Endothelial cell of umbilical vein (primary cell): ENCODE measurements at regions not wholly inside any gene's neighbourhood (a gene's known extent, or its start where the extent isn't known, plus 50 kb on each side); places are given as distances from the start of the nearest gene placed in this dataset.
"Not testable (repeated sequence)": the region's sequence is repeated elsewhere in the genome, so short reads cannot be mapped to it uniquely, and the experiment has no call there.

Experiments used
- BruUV-seq: library from RNA; stranded (reverse); fragments of 400-500 nt; replicated peaks from 2 replicates; lab custom pipeline; 2021; lab: Mats Ljungman, UMichigan
- CTCF ChIA-PET: fragments of 300-600, 350-600 bp; sonication (Branson Sonifier 250); formaldehyde crosslinking; loops from one replicate; lab custom pipeline; 2021; ENCODE audit warnings: antibody characterized with exemption, inconsistent platforms; lab: Charles Lee
- POLR2A ChIA-PET: fragments of 300-600, 350-600 bp; sonication (Branson Sonifier 250); formaldehyde crosslinking; loops from one replicate; lab custom pipeline; 2021; ENCODE audit warnings: antibody characterized with exemption, inconsistent platforms; lab: Charles Lee
- DNase-seq: peaks from one replicate; pipeline ENCODE4 v3.0.0-alpha.2; 2011; ENCODE audit warnings: low read depth, low spot score
- FAIRE-seq: peaks from 2 replicates; lab custom pipeline; 2011; peaks lifted over from hg19 to GRCh38; lab: Jason Lieb, UNC
- H2AFZ ChIP-seq: 2 replicates; pipeline ENCODE4 v1.6.0; 2012; ENCODE audit warnings: low read depth, low read length, control low read depth, inconsistent platforms
- H3K27ac ChIP-seq: 2 replicates; pipeline ENCODE4 v1.5.1; 2011; ENCODE audit warnings: low read depth, mild to moderate bottlenecking, control low read depth, low read length, moderate library complexity; ENCODE audit not compliant: insufficient read depth
- H3K27me3 ChIP-seq, 2 experiments: 2 replicates each; pipeline versions ENCODE4 v1.6.0 to v1.6.1; 2011; ENCODE audit warnings: low read length in 2 of 2, mixed read lengths in 1 of 2; ENCODE audit not compliant: control insufficient read depth in 2 of 2, insufficient read depth in 2 of 2
- H3K36me3 ChIP-seq, 2 experiments: 2 replicates in 1 of 2; 3 replicates in 1 of 2; pipeline ENCODE4 v1.5.1; 2011; ENCODE audit warnings: low read length in 2 of 2, mild to moderate bottlenecking in 1 of 2, moderate library complexity in 1 of 2; ENCODE audit not compliant: control insufficient read depth in 2 of 2, insufficient read depth in 2 of 2; ENCODE audit errors: extremely low read depth in 1 of 2
- H3K4me1 ChIP-seq: 3 replicates; pipeline ENCODE4 v1.5.1; 2011; ENCODE audit warnings: mild to moderate bottlenecking, low read length; ENCODE audit not compliant: control insufficient read depth, insufficient read depth; ENCODE audit errors: extremely low read depth
- H3K4me2 ChIP-seq: 2 replicates; pipeline ENCODE4 v1.6.1; 2011; ENCODE audit warnings: low read length, control low read depth, mixed read lengths; ENCODE audit not compliant: insufficient read depth
- H3K4me3 ChIP-seq, 3 experiments: fragments of 200-600 bp in 1 of 3; sonication (generic), shearing (Covaris generic) in 1 of 3; replicated peaks in 1 of 3; 2 replicates each; pipeline ENCODE4 v1.5.1; 2011 to 2016; ENCODE audit warnings: control low read depth in 3 of 3, low read length in 3 of 3, mild to moderate bottlenecking in 2 of 3, inconsistent platforms in 1 of 3, low read depth in 1 of 3, moderate library complexity in 1 of 3; ENCODE audit not compliant: insufficient read depth in 1 of 3
- H3K79me2 ChIP-seq: 2 replicates; pipeline ENCODE4 v1.6.0; 2012; ENCODE audit warnings: low read length, inconsistent platforms; ENCODE audit not compliant: control insufficient read depth, insufficient read depth
- H3K9ac ChIP-seq: replicated peaks from 2 replicates; pipeline ENCODE3; 2011; ENCODE audit warnings: low read length, control low read depth; ENCODE audit not compliant: insufficient read depth; ENCODE audit errors: extremely low read depth
- H3K9me1 ChIP-seq: replicated peaks from 3 replicates; pipeline ENCODE4 v1.6.0; 2011; ENCODE audit warnings: mild to moderate bottlenecking, low read length; ENCODE audit not compliant: control insufficient read depth, insufficient read depth; ENCODE audit errors: extremely low read depth
- H3K9me3 ChIP-seq: replicated peaks from 2 replicates; pipeline ENCODE4 v1.5.1; 2012; ENCODE audit warnings: low read length, inconsistent platforms; ENCODE audit not compliant: control insufficient read depth, insufficient read depth
- H4K20me1 ChIP-seq: replicated peaks from 2 replicates; pipeline ENCODE3; 2011; ENCODE audit warnings: mild to moderate bottlenecking, low read length; ENCODE audit not compliant: control insufficient read depth, insufficient read depth; ENCODE audit errors: extremely low read depth
- CTCF ChIP-seq, 2 donors: IDR thresholded peaks; 1 replicate in 1 of 2; 2 replicates in 1 of 2; pipeline ENCODE4 v1.5.1; 2011; ENCODE audit warnings: low read length in 2 of 2, mild to moderate bottlenecking in 2 of 2, moderate library complexity in 2 of 2, control low read depth in 1 of 2, inconsistent platforms in 1 of 2, low read depth in 1 of 2; ENCODE audit not compliant: insufficient read depth in 1 of 2; ENCODE audit errors: extremely low read depth in 1 of 2
- EZH2 ChIP-seq: IDR thresholded peaks from 2 replicates; pipeline ENCODE4 v1.6.1; 2012; ENCODE audit warnings: borderline replicate concordance, low read depth, mild to moderate bottlenecking, moderate library complexity, low read length, inconsistent platforms; ENCODE audit not compliant: severe bottlenecking
- FOS ChIP-seq: IDR thresholded peaks from 2 replicates; pipeline ENCODE4 v1.6.1; 2011; ENCODE audit warnings: mild to moderate bottlenecking, low read length, moderate library complexity, borderline replicate concordance; ENCODE audit not compliant: insufficient read depth
- GATA2 ChIP-seq: IDR thresholded peaks from 2 replicates; pipeline ENCODE4 v1.7.0; 2011; ENCODE audit warnings: low read depth, mild to moderate bottlenecking, moderate library complexity, mixed read lengths, low read length; ENCODE audit not compliant: insufficient read length, insufficient read depth
- JUN ChIP-seq: IDR thresholded peaks from 2 replicates; pipeline ENCODE4 v1.6.1; 2011; ENCODE audit warnings: borderline replicate concordance, low read depth; ENCODE audit not compliant: insufficient read length, insufficient read depth
- MYC ChIP-seq: IDR thresholded peaks from one replicate; pipeline ENCODE4 v1.6.1; 2011; ENCODE audit warnings: mild to moderate bottlenecking, low read depth, low read length
- POLR2A ChIP-seq: IDR thresholded peaks from 2 replicates; pipeline ENCODE4 v1.6.1; 2012; ENCODE audit warnings: low read depth, mild to moderate bottlenecking, control low read depth, low read length
- POLR2AphosphoS5 ChIP-seq: IDR thresholded peaks from 2 replicates; pipeline ENCODE4 v1.6.1; 2012; ENCODE audit warnings: low read depth, mild to moderate bottlenecking, control low read depth, low read length, moderate library complexity; ENCODE audit not compliant: insufficient read depth
- dilution Hi-C: fragments of 300-500 bp; cut with MboI; formaldehyde crosslinking; loops from one replicate; pipeline ENCODE4 v1.15.0; 2019; ENCODE audit warnings: low sequenced_read_pairs; ENCODE audit not compliant: extremely low pct_ligation_motif_present
- intact Hi-C: fragments of 100-400 bp; cut with micrococcal nuclease; formaldehyde crosslinking; loops from one replicate; pipeline ENCODE4 v1.10.0; 2022
- TF ChIP-seq, protein P1 (sequence below): IDR thresholded peaks from 2 replicates; pipeline ENCODE4 v1.6.1; 2011; ENCODE audit not compliant: insufficient read depth, insufficient read length

GRCh38 chr6:28638787-28639430 is 113.2 kb downstream of the GPX5 start:
- Histone ChIP-seq H3K9me3 (no peaks in the 10 kb centered on the region), H3K4me3 (no peak overlapping the region), H2AFZ (no peak overlapping the region), H3K9me1 (no peaks in the 10 kb centered on the region), H3K36me3 (no peaks in the 10 kb centered on the region), H3K27ac (no peak overlapping the region), H4K20me1 (no peaks in the 10 kb centered on the region), H3K79me2 (no peaks in the 10 kb centered on the region), H3K9ac (no peak overlapping the region), H3K27me3 (peaks cover 27 to 35% of the 10 kb centered on the region in 2 experiments), H3K4me1 (no peaks in the 10 kb centered on the region), H3K4me2 (no peak overlapping the region)
- ChIA-PET CTCF (no interaction called here), POLR2A (no interaction called here)
- intact Hi-C loops, result no loop called here
- no TSS peak for BruUV-seq
- TF ChIP-seq, protein P1, sequence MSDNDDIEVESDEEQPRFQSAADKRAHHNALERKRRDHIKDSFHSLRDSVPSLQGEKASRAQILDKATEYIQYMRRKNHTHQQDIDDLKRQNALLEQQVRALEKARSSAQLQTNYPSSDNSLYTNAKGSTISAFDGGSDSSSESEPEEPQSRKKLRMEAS, result no peak
- TF ChIP-seq CTCF (IDR thresholded peaks at IDR 0.05; ENCODE audit: extremely low read depth in 1 of 2, insufficient read depth in 1 of 2, low read depth in 1 of 2, low read length in 2 of 2) (no peak), JUN (no peak), GATA2 (no peak), MYC (no peak), POLR2AphosphoS5 (no peak), FOS (no peak), POLR2A (no peak), EZH2 (no peak)
- DNase-seq (no peak), FAIRE-seq (no peak)
- dilution Hi-C loops, result no loop called here

- FAIRE-seq, dilution Hi-C loops, POLR2A ChIA-PET, H3K27ac ChIP-seq, H2AFZ ChIP-seq, H3K9me3 ChIP-seq, H3K4me3 ChIP-seq, H3K9ac ChIP-seq, H3K79me2 ChIP-seq, H4K20me1 ChIP-seq, H3K4me1 ChIP-seq, H3K36me3 ChIP-seq, DNase-seq, H3K4me2 ChIP-seq, BruUV-seq, H3K9me1 ChIP-seq, CTCF ChIA-PET: not testable (repeated sequence)
- intact Hi-C loops, result loop anchor here (10.0 kb wide), 1 partner anchor 345 kb away; no protein-coding TSS in a partner anchor
- peaks cover 22 to 28% of the 10 kb centered on the region in 2 experiments for H3K27me3 ChIP-seq
These were observed 114.0 kb downstream of the GPX5 start for GRCh38 chr6:28639445-28640290.
